ENCODE measurements at regions not wholly inside any gene's neighbourhood (a gene's known extent, or its start where the extent isn't known, plus 50 kb on each side); places are given as distances from the start of the nearest gene placed in this dataset.

- no peak for DNase-seq (ENCODE audit: low spot score)
- 36% methylated on average over 4 of the region's 4 CpGs for WGBS
- Histone ChIP-seq H3K9me3 (no peaks in the 10 kb centered on the region), H3K36me3 (no peaks in the 10 kb centered on the region), H3K4me1 (replicated peaks) (no peaks in the 10 kb centered on the region), H3K27ac (no peak overlapping the region), H3K27me3 (replicated peaks; ENCODE audit: insufficient read depth) (no peaks in the 10 kb centered on the region), H3K4me3 (no peak overlapping the region)
- intact Hi-C loops (cut with DNase I) = no loop called here
- TF ChIP-seq CTCF (IDR thresholded peaks at IDR 0.05) (no peak), POLR2A (IDR thresholded peaks at IDR 0.05) (no peak), POLR2AphosphoS5 (IDR thresholded peaks at IDR 0.05) (no peak)
Observed at GRCh38 chr5:27388755-27389154, 350.4 kb upstream of the CDH9 start.

- Histone ChIP-seq H3K4me1 (replicated peaks) (no peaks in the 10 kb centered on the region), H3K36me3 (no peaks in the 10 kb centered on the region), H3K27ac (no peak overlapping the region), H3K4me3 (no peak overlapping the region), H3K9me3 (no peaks in the 10 kb centered on the region), H3K27me3 (replicated peaks; ENCODE audit: insufficient read depth) (no peaks in the 10 kb centered on the region)
- TF ChIP-seq POLR2AphosphoS5 (IDR thresholded peaks at IDR 0.05) = no peak
- TF ChIP-seq CTCF (IDR thresholded peaks at IDR 0.05) = no peak
- TF ChIP-seq POLR2A (IDR thresholded peaks at IDR 0.05) = no peak
- intact Hi-C loops (cut with DNase I) = no loop called here
- DNase-seq (ENCODE audit: low spot score) = no peak
- WGBS = 43% methylated on average over 3 of the region's 3 CpGs
Observed at GRCh38 chr5:27387535-27388073, 349.2 kb upstream of the CDH9 start.

GRCh38 chr5:27381686-27382085, 343.3 kb upstream of the CDH9 start:
- no peak for TF ChIP-seq POLR2A (IDR thresholded peaks at IDR 0.05)
- 93% methylated on average over 1 of the region's 1 CpG for WGBS

GRCh38 chr5:27377626-27378025, 339.2 kb upstream of the CDH9 start:
- intact Hi-C loops (cut with DNase I) = no loop called here
- DNase-seq (ENCODE audit: low spot score) = no peak
- Histone ChIP-seq H3K9me3 (no peaks in the 10 kb centered on the region), H3K27me3 (replicated peaks; ENCODE audit: insufficient read depth) (no peaks in the 10 kb centered on the region), H3K27ac (no peak overlapping the region), H3K4me1 (replicated peaks) (no peaks in the 10 kb centered on the region), H3K36me3 (no peaks in the 10 kb centered on the region), H3K4me3 (no peak overlapping the region)
- no peak for TF ChIP-seq POLR2AphosphoS5 (IDR thresholded peaks at IDR 0.05)
- no peak for TF ChIP-seq CTCF (IDR thresholded peaks at IDR 0.05)
- no peak for TF ChIP-seq POLR2A (IDR thresholded peaks at IDR 0.05)
- WGBS = 92% methylated on average over 4 of the region's 4 CpGs

More at GRCh38 chr5:27381686-27382085, 343.3 kb upstream of the CDH9 start:
- Histone ChIP-seq H3K27me3 (replicated peaks; ENCODE audit: insufficient read depth) (no peaks in the 10 kb centered on the region), H3K4me1 (replicated peaks) (no peaks in the 10 kb centered on the region), H3K36me3 (no peaks in the 10 kb centered on the region), H3K9me3 (no peaks in the 10 kb centered on the region), H3K4me3 (no peak overlapping the region), H3K27ac (no peak overlapping the region)
- no peak for DNase-seq (ENCODE audit: low spot score)
- intact Hi-C loops (cut with DNase I) = no loop called here

GRCh38 chr5:27353970-27354369, 315.6 kb upstream of the CDH9 start:
- TF ChIP-seq POLR2AphosphoS5 (IDR thresholded peaks at IDR 0.05) = no peak
- TF ChIP-seq CTCF (IDR thresholded peaks at IDR 0.05) = no peak
- TF ChIP-seq POLR2A (IDR thresholded peaks at IDR 0.05) = no peak
- H3K4me1 ChIP-seq (replicated peaks) = no peaks in the 10 kb centered on the region
- intact Hi-C loops (cut with DNase I) = no loop called here
- H3K9me3 ChIP-seq = no peaks in the 10 kb centered on the region
- no peak overlapping the region for H3K27ac ChIP-seq
- 93% methylated on average over 6 of the region's 6 CpGs for WGBS
- no peaks in the 10 kb centered on the region for H3K27me3 ChIP-seq (replicated peaks; ENCODE audit: insufficient read depth)
- H3K4me3 ChIP-seq = no peak overlapping the region
- DNase-seq (ENCODE audit: low spot score) = no peak
- no peaks in the 10 kb centered on the region for H3K36me3 ChIP-seq

Data from prostate gland (tissue), 2 donors.